ENCODE measurements at regions not wholly inside any gene's neighbourhood (a gene's known extent, or its start where the extent isn't known, plus 50 kb on each side); places are given as distances from the start of the nearest gene placed in this dataset.
"Not testable (repeated sequence)": the region's sequence is repeated elsewhere in the genome, so short reads cannot be mapped to it uniquely, and the experiment has no call there.

DNA sequence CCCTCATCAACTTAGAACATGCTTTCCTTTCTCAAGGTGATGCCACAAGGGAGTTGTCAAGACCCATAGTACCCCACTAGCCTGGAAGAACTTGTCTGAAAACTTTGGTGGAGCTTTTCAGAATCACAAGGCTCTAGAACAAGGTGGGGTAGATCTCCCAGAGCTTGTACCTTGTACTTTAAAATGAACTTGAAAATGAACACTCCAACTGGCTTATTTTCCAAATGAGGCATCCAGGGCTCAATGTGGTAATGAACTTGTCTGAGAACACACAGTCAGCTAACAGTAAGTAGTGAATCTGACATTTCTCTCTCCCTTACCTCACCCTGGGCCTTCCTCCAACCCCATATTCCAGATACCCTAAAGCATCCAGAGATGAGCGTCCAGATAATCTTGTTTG lies 81.8 kb upstream of the THBS1 start:
- no peak for DNase-seq

DNA sequence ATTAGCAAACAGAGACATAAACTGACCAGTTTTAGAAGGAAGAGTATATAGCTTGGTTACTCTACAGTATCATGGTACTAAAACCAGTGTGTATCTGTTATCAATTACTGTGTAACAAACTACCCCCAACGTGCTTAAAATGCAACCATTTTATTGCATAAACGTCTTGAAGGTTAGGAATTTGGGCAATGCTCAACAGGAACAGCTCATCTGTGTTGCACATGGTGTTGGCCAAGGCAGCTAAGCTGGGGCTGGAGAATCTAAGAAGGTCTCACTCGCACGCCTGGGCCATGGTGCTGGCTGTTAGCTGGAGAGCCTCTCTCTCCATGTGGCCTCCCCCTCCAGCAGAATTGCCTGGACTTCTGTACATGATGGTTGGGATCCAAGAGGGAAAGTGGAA lies 81.2 kb upstream of the THBS1 start:
- DNase-seq, result no peak

DNA sequence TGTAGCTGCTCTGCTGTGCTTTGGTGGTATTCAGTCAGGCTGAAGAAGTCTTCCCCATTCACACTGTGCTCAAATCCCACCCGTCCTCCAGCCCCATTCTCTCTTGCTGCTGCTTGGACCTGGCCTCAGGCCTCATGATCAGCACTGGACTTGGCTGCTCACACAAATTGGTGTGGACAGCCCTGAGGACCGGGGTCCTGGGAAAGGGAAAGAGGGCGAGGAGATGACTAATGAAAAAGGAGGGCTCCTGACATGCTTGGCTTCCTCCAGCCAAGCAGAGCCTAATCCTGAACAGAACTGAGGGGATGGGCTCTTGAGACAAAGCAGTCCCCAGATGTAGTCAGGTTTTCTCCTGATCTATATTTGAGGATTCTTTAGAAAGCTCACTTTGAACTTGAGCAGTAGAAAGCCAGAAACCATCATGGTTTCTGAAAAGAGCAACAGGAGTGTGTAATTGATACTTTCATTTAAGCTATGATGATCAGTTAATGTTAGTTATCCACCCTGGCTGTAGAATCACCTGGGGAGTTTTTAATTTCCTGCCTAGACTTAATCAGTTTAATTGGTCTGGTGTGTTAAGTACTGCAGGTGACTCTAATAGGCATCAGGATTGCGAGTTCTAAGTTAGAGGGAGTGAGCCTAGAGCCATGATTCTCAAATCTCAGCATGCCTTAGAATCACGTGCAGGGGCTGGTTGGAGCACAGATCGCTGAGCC lies 79.4 kb upstream of the THBS1 start:
- no peak for DNase-seq

DNA sequence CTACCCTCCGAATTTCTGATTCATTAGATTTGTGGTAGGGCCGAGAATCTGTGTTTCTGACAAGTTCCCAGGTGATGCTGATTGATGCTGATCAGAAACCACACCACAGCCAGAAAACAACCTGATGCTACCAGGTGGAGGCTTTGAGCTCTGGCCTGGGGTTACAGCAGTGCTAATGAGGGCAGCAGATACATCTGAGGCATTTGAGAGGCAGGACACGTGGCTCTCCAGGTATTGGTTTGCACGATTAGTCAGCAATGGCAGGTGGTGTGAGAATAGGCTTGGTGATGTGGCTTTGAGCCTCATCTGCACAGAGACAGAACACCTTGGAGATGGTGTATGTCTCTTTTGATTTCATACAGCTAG lies 78.8 kb upstream of the THBS1 start:
- no peak for DNase-seq

DNA sequence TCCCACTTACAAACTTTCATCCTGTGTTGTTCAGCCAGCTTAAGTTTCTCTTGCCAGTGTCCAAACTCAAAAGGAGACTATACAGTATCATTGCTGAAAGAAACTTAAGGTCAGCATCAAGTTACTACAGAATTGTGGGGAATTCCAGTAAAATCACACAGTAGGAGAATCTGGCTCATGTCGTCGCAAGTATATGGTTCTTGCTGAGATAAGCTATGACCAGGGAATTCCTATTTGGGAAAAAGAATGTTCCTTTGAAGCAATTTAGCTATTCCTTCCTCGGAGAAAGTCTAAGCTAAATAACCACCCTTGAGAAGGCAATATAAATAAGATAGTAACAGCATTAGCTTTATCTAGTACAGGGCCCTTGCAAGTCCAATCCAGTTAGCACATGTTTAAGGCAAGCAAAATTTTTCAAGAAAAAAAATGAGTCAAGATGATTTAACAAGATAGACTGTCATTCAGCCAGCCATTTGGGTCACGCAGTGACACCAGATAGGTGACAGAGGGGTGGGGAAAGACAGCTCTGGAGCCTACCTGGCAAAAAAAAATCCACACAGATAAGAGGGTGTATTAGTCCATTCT lies 78.2 kb upstream of the THBS1 start:
- no peak for DNase-seq

DNA sequence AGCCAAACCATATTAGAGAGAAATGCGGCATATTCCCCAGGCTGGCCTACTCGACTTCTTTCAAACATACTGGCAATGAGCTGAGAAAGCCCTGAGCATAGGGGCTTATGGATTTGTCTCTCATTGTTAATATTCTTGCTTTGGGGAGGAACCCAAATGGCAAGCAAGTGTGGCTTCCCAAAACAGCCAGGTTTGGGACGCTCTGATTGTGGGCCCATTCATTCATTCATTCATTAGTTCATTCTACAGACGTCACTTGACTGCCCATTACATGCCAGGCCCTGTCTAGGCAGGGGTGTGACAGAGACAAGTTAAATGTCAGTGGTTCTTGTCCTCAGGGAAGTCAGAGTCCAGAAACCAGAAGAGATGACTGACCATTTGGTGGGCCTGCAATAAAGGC lies 77.4 kb upstream of the THBS1 start:
- no peak for DNase-seq

DNA sequence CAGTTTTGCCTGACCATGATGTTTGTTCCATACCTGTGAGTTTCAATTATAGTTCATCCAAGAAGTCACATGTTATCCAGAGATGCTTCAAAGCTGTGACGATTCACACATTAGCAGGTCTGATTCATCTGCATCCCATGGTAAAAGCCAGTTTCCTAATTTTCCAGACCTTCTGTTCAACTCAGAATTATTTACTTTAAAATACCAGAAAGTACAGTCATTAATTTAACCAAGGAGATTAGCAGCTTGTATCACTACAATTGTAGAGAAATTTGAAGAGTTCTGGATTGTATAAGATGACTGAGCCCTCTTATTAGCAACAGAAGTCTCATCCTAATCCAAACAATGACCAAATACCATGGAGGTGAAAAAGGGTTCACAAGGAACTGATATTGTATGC lies 76.1 kb upstream of the THBS1 start:
- DNase-seq, result no peak

DNA sequence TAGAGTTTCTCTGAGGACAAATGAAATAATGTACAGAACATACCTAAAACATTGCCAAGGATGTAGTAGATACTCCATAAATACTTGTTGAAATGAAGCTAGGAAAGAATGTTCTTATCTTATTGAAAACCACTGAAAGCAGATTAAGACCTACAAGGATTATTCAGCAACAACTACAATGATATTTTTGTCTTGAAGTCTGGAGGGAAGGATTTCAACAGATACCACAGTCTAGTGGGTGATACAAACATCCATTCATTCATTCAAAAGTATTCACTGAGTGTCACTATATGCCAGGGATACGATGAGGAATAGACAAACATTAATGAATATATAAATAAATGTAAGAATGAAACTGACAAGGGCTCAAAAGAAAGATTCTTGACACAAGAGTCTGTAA lies 74.7 kb upstream of the THBS1 start:
- no peak for DNase-seq

DNA sequence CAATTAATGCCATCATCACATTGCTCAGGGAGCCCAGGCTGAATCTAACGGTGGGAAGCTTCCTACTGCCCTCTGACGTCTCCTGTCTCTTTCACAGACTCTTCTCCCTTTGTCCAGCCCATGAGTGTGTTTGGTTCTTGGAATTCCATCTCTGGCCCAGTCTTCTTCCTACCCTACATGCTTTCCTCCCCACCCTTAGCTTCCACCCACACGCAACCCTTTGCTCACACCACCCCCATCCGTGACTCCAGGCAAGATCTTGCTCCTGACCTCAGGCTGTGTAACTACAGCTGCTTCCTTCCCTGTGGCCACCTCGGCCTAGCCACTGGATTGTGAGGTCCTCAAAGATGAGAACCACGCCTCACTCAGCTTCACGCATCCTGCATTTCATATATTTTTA lies 72.3 kb upstream of the THBS1 start:
- no peak for DNase-seq

DNA sequence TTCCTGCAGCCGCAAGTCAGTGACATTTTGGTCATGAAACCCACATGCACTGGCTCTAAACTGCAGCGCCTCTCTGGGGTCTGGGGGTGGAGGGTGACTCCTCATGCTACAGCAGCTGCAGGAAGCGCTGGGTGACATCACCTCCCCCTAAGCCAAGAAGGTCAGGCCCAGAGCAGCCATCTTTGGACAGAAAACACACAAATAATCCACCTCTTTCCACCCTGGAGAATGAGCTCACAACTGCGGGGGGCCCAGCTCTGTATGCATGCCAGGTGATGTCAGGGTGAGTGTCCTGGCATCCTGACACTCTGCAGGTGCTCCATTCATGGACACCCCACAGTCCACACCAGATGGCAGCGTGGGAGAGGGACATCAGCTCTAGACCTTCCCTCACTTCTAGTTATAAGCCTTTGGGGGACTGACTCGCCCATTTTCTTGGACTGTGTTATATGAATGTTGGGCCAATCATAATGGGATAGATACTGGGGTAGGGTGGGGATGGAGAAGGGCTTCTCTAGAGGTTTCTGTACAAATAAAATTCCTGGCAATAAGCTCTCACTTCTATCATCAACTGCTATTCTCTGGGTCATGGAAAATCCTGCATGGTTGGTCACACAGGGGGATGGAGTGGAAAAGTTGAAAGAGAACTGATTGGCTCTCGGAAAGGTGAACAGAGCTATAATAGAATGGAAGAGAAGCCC lies 70.7 kb upstream of the THBS1 start:
- no peak for DNase-seq

DNA sequence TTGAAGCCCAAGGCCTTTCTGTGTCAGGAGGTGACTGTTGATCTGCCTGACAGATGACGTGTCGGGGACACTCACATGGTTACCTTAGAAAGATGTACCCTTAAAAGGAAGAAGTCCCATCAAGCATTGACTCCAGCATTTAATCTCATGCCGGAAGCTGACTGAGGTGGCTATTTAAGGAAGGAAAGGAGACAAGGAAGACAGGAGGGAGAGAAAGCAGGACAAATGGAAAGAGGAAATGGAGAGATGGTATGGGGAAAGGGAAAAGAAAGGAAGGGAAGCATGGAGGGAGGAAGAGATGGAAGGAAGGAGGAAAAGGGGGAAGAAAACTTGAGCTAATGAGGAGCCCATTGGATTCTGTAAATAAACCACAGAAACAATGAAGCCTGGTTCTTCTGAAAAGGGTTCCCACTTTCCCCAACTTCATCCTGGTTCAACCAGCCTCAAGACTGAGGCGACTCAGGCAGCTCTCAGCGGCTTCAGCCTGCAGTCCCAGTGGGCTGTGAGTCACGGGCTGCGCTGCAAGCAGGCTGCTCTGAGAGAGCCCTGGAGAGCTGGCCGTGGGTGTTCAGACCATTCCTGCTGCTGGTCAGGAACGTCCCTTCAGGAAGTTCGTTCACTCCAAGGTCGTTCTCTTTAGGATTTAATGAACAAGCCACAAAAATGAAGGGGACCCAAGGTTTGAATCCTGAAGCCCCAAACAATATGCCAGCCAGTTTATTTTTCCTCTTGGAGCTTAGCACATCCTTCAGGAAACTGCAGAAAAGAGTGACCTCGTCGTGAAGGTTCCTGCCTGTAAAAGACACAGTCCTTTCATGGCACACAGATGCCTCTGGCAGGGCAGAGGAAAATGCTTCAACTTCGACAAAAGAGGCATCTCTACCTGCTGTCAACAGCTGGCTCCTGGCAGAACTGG lies 69.6 kb upstream of the THBS1 start:
- DNase-seq, result no peak

DNA sequence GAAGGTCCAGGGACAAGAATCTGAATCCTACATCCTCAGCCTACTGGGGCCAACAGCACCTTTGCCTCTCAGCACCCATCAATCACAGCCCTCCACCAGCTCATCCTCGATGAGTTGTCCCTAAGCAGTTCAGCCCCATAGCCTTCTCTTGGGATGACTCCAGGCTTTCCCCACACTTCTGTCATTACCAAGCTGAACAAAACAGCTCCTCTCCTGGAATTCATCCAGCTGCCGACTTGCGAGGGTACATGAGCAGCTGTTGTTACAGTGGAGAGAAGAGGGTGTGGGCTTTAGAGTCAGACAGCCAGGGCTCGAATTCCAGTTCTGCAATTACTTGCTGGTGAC lies 69.0 kb upstream of the THBS1 start:
- DNase-seq, result peak; percentile 44

DNA sequence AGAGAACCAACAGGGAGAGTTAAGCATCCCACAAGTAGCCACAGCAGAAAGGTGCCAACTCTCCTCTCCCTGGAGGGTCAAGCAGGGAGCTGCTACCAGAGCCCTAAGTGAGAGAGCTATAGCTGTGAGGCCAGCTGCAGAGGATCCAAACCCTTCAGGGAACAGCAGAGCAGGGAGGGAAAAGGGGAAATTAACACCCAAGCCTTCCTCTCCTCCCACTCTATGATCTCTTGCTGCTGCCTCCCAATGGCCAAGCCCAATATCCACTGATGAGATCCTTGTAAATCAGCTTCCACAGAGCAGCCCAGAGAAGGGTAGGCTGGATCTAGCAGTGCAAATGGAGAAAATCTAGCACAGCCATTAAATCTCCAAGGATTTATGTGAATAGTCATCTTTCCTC lies 68.2 kb upstream of the THBS1 start:
- no peak for DNase-seq

DNA sequence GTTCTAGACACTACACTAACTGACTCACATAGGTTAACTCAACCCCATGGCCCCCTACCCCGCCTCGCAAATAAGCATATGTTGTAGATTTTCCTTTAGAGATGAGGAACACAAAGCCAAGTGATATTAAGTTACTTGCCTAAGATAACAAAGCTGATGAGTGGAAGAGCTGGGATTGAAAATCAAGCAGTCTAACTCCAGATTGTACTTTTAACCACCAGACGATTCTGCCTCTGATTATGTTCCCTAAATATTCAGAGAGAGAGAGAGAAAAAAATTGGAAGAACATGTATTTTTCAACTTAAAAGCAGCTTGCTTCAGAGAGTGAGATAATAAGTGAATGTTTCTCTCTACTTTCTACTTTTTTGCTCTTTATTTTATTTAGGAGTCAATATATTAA lies 66.9 kb upstream of the THBS1 start:
- no peak for DNase-seq

DNA sequence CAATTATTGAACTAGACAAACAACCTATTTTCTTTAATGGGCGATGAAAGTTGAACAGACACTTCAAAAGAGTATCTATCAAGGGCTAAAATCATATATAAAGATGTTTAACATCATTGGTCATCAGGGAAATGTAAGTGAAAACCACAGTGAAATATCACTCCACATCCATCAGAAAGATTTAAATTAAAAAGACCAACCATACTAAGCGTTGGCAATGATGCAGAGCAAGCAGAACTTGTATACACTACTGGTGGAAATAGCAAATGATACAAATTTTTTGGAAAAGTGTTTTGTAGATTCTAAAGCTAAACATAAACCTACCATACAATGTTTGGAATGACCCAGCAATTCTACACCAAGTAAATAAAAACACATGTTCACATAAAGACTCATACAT lies 65.9 kb upstream of the THBS1 start:
- DNase-seq, result no peak

DNA sequence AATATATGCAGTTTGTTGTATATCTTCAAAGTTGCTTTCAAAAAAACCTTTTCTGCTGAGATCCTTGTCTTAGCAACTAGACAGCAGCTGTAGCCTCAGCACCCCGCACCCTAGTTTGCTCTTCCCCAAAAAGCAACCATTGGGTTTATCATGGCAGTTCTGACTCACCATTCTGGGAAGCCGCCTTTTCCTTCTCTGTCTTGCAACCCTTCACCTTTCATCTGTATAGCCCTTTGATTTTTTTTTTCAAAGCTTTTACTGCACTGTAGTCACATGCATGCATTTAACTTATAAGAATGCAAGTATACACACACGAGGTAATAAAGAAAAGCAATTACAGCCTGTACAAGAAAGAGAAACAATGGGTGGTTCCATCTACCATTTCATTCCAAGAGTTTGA lies 65.1 kb upstream of the THBS1 start:
- DNase-seq, result no peak

DNA sequence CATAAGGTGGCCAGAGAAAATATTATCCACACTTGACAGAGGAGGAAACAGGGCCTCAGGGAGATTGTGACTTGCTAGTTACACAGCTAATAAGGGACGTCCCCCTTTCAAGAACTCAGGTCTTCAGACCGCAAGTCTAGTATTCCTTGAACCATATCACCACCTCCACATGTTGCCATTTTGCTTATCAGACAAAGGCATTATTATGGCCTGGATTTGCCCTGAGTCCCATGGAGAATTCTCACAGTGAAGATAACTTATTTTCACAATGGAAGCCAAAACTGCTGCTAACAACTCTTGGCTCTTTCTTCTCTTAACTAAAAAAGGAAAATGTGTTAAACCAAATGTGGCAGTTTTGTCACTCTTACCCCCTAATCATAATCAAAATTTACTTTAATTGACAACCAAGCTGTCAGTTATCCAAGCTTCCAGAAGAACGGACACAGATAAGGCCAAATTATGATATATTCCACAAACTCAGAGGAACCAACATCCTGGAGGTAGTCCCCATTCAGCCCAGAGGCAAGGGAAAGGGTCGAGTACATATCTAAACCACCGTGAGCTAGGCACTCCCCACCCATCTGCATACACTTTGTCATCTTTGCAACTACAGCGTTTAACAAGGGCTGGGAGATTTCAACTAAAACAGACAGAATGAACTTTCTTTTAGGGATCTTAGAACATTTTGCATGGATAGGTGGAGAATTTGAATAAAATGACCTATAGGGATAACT lies 63.6 kb upstream of the THBS1 start:
- no peak for DNase-seq

DNA sequence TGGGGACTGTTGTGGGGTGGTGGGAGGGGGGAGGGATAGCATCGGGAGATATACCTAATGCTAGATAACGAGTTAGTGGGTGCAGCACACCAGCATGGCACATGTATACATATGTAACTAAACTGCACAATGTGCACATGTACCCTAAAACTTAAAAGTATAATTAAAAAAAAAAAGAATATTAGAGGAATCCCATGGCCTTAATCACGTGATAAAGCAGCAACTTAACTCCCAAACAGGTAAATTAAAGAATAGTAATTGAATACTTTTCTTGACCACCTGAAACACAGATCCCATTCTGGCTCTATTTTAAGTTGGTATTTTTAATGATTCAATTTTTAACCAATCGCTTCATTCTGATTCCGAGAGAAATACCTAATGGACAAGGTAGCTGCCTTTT lies 56.9 kb upstream of the THBS1 start:
- not testable (repeated sequence) for DNase-seq

DNA sequence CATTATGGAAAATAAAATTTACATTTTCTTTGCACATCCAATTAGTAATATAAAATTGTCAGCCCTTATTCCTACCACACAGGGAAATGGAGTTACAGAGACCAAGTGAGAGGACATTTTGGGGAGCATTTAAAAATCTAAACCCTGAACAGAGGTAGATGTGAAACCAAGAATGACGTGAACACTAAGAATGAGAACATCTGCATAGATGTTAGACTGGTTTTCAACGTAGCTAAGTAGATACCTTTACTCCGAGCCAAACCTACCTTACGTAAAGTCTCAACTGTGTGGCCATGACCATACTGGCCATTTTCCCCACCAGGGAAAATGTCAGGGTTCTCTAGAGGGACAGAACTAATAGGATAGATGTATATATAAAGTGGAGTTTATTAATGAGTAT lies 51.4 kb upstream of the THBS1 start:
- DNase-seq, result no peak

DNA sequence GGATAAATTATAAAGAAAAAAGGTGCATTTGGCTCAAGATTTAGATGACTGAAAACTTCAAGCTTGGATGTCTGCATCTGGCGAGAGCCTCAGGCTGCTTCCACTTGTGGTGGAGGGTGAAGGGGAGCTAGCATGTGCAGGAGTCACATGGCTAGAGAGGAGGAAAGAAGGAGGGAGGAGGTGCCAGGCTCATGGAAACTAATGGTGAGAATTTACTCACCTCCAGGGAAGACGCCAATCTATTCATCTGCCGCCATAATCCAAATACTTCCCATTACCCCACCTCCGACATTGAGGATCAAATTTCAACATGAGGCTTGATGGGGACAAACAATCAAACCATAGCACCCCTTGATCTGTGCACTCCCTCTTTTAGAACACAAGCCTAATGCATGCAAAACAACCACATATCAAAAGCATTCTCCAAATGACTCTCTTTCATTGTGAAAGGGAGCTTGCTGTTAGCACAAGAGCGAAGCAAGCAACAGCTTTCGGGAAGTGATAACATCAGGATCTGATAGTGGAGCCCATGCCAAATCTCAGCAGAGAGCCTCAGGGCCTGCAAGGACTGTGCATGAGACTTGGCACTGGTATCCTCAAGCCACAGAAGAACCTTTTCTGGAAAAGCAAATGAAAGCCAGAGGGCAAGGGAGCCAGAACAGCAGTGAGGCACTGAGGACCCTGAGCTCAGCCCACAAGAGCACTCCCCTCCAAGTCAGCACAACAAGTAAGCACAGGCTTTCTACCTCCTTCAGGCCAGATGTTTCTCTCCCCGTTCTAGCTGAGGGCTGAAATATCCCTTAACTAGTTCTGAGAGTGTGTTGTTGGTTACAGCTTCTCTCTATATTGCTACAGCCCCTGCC lies 50.2 kb upstream of the THBS1 start:
- no peak for DNase-seq
